A673 (cell line): ENCODE measurements at regions not wholly inside any gene's neighbourhood (a gene's known extent, or its start where the extent isn't known, plus 50 kb on each side); places are given as distances from the start of the nearest gene placed in this dataset.
A peak's percentile ranks its signal among the peaks of the same experiment; 100 is the strongest.

ENCODE experiments used
- BruUV-seq: library from RNA; stranded (reverse); fragments of 400-500 nt; replicated peaks from 2 replicates; lab custom pipeline; 2021; lab: Mats Ljungman, UMichigan
- CTCF ChIA-PET: fragments of 300-600 bp; sonication (Branson Sonifier 250); formaldehyde crosslinking; loops from one replicate; lab custom pipeline; 2022; ENCODE audit warnings: antibody characterized with exemption; lab: Charles Lee
- POLR2A ChIA-PET: fragments of 300-600 bp; sonication (Branson Sonifier 250); formaldehyde crosslinking; loops from one replicate; lab custom pipeline; 2022; ENCODE audit warnings: antibody characterized with exemption; ENCODE audit not compliant: low non-redundant PET; lab: Charles Lee
- DNase-seq: peaks from one replicate; pipeline ENCODE4 v3.0.0-alpha.2; 2015; ENCODE audit warnings: low spot score
- H3K27ac ChIP-seq: fragments of 200-600 bp; sonication (generic); 2 replicates; pipeline ENCODE4 v1.5.1; 2016; ENCODE audit warnings: mixed run types, low read depth, mild to moderate bottlenecking, mixed read lengths, antibody characterized with exemption, low read length; ENCODE audit not compliant: poor library complexity, severe bottlenecking
- H3K27me3 ChIP-seq: fragments of 200-600 bp; sonication (generic); replicated peaks from 2 replicates; pipeline ENCODE4 v1.6.1; 2017; ENCODE audit warnings: mixed run types, low read depth, mild to moderate bottlenecking, mixed read lengths, antibody characterized with exemption, low read length; ENCODE audit not compliant: insufficient read depth, poor library complexity
- H3K36me3 ChIP-seq: fragments of 200-600 bp; sonication (generic); 2 replicates; pipeline ENCODE4 v1.6.1; 2016; ENCODE audit warnings: mixed run types, mild to moderate bottlenecking, mixed read lengths, antibody characterized with exemption, low read length; ENCODE audit not compliant: insufficient read depth, poor library complexity, severe bottlenecking
- H3K4me1 ChIP-seq: fragments of 200-600 bp; sonication (generic); 2 replicates; pipeline ENCODE4 v1.6.1; 2017; ENCODE audit warnings: mixed run types, mild to moderate bottlenecking, mixed read lengths, antibody characterized with exemption, low read length; ENCODE audit not compliant: insufficient read depth, poor library complexity, severe bottlenecking
- H3K4me3 ChIP-seq: fragments of 200-600 bp; sonication (generic); 2 replicates; pipeline ENCODE4 v1.5.1; 2016; ENCODE audit warnings: low read depth, mixed run types, mild to moderate bottlenecking, mixed read lengths, low read length; ENCODE audit not compliant: poor library complexity, severe bottlenecking
- H3K9me3 ChIP-seq: fragments of 200-600 bp; sonication (generic); 2 replicates; pipeline ENCODE4 v1.6.1; 2016; ENCODE audit warnings: mixed run types, low read depth, mild to moderate bottlenecking, mixed read lengths, antibody characterized with exemption, low read length; ENCODE audit not compliant: poor library complexity, severe bottlenecking
- CTCF ChIP-seq: fragments of 300-800, 200-600 bp; sonication (generic); conservative IDR thresholded peaks from 2 replicates; pipeline ENCODE4 v1.5.1; 2017; ENCODE audit warnings: low read depth, mild to moderate bottlenecking, antibody characterized with exemption, low read length, moderate library complexity, mixed read lengths
- EZH2 ChIP-seq: fragments of 200-600 bp; sonication (generic); IDR thresholded peaks from 2 replicates; pipeline ENCODE4 v1.6.1; 2017; ENCODE audit warnings: borderline replicate concordance, low read depth, mild to moderate bottlenecking, mixed read lengths, antibody characterized with exemption, low read length; ENCODE audit not compliant: poor library complexity, severe bottlenecking
- intact Hi-C: fragments of 100-400 bp; cut with micrococcal nuclease; formaldehyde crosslinking; loops from one replicate; pipeline ENCODE4 v1.10.0; 2022; ENCODE audit not compliant: unreplicated experiment

GRCh38 chr1:69290291-69290690 is 277.4 kb upstream of the LRRC7 start:
- no peaks in the 10 kb centered on the region for H3K9me3 ChIP-seq
- no peaks in the 10 kb centered on the region for H3K36me3 ChIP-seq
- intact Hi-C loops: no loop called here
- no peak overlapping the region for H3K27ac ChIP-seq
- DNase-seq: peak; percentile 7
- TF ChIP-seq CTCF (no peak), EZH2 (no peak)
- no peaks in the 10 kb centered on the region for H3K4me1 ChIP-seq
- CTCF ChIA-PET: no interaction called here
- BruUV-seq: no TSS peak
- H3K27me3 ChIP-seq: no peaks in the 10 kb centered on the region
- POLR2A ChIA-PET: no interaction called here
- H3K4me3 ChIP-seq: no peak overlapping the region

GRCh38 chr1:69291541-69291940 is 276.2 kb upstream of the LRRC7 start:
- TF ChIP-seq EZH2 (no peak), CTCF (no peak)
- Histone ChIP-seq H3K9me3 (no peaks in the 10 kb centered on the region), H3K4me3 (no peak overlapping the region), H3K27me3 (no peaks in the 10 kb centered on the region), H3K36me3 (no peaks in the 10 kb centered on the region), H3K27ac (no peak overlapping the region), H3K4me1 (no peaks in the 10 kb centered on the region)
- intact Hi-C loops: no loop called here
- ChIA-PET CTCF (no interaction called here), POLR2A (no interaction called here)
- DNase-seq: no peak
- BruUV-seq: no TSS peak

GRCh38 chr1:69292833-69293232 is 274.9 kb upstream of the LRRC7 start:
- no peak for DNase-seq
- POLR2A ChIA-PET: interaction anchor here (0.7 kb wide), 1 partner anchor 403 kb away, joined by 3 read pairs; no protein-coding TSS in a partner anchor
- CTCF ChIA-PET: no interaction called here
- intact Hi-C loops: no loop called here
- no peak overlapping the region for H3K4me3 ChIP-seq
- no TSS peak for BruUV-seq
- no peaks in the 10 kb centered on the region for H3K4me1 ChIP-seq
- no peaks in the 10 kb centered on the region for H3K27me3 ChIP-seq
- no peaks in the 10 kb centered on the region for H3K9me3 ChIP-seq
- TF ChIP-seq EZH2: no peak
- no peak for TF ChIP-seq CTCF
- H3K27ac ChIP-seq: no peak overlapping the region
- H3K36me3 ChIP-seq: no peaks in the 10 kb centered on the region
